ENCODE measurements at regions not wholly inside any gene's neighbourhood (a gene's known extent, or its start where the extent isn't known, plus 50 kb on each side); places are given as distances from the start of the nearest gene placed in this dataset.

DNA sequence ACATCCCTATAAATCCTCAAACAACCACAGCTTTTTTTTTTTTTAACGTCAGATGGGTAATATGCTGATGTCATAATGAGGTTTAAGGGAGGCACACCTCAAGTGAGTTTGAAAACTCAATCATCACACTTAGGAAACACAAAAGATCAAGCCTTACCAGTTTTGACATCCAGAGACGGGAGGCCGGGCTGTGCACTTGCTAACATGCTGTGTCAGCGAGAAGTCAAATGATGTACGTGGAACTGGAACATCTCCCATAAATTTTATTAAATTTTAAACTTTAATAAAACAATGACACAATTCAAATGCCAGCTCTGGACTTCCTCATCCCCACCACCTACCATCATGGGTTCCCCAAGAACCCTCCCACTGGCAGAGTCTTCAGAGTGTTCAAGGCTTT is 117.6 kb downstream of the C5orf15 start:
- no peak overlapping the region for H3K4me3 ChIP-seq (ENCODE audit: low read depth, low read length)
- no peak for DNase-seq (ENCODE audit: low read depth)
- TF ChIP-seq, protein P1, sequence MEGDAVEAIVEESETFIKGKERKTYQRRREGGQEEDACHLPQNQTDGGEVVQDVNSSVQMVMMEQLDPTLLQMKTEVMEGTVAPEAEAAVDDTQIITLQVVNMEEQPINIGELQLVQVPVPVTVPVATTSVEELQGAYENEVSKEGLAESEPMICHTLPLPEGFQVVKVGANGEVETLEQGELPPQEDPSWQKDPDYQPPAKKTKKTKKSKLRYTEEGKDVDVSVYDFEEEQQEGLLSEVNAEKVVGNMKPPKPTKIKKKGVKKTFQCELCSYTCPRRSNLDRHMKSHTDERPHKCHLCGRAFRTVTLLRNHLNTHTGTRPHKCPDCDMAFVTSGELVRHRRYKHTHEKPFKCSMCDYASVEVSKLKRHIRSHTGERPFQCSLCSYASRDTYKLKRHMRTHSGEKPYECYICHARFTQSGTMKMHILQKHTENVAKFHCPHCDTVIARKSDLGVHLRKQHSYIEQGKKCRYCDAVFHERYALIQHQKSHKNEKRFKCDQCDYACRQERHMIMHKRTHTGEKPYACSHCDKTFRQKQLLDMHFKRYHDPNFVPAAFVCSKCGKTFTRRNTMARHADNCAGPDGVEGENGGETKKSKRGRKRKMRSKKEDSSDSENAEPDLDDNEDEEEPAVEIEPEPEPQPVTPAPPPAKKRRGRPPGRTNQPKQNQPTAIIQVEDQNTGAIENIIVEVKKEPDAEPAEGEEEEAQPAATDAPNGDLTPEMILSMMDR (IDR thresholded peaks at IDR 0.05; ENCODE audit: insufficient read depth, low read depth, low read length): no peak

DNA sequence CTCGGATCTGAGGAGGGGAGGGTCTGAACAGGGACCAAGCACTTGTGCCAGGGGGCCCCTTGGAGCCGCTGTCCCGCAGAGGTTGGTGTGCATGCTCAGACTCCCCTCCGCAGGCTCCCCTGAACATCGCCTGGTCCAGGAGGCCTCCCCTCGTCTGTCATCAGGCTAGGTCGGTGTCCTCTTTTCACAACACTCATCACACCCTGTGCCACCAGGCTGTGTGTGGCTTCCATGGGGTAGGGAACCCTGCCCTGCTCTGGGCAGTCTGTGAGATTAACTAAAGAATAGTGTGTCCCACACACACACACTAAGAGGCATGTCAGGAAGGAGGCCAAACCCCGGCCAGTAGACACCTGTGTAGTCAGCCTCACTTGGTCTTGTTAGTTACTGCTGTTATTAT is 119.3 kb downstream of the C5orf15 start:
- no peak for DNase-seq (ENCODE audit: low read depth)
- no peak overlapping the region for H3K4me3 ChIP-seq (ENCODE audit: low read depth, low read length)
- TF ChIP-seq, protein P1 (IDR thresholded peaks at IDR 0.05; ENCODE audit: insufficient read depth, low read depth, low read length): no peak

DNA sequence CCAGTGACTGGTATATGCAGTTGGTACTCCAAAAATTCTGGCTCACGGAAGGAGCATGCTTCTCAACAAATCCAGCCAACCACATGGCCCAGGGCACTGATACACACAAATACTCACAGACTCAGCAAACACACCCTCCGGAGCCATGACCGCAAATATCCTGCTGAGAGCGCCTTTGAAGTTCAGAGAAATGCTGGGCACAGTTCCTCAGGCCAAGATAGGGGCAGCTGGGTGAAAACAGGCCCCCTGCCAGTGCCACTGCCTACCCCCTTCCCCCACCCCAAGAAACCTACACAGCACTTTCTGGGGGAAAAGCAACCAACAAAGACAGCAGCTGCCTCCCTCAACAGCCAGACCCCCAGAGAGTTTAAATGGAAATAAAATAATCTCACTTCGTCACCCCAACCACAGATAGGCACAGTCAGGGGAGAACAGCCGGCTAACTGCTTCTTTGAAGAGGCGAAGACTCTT is 120.0 kb downstream of the C5orf15 start:
- TF ChIP-seq, protein P1 (IDR thresholded peaks at IDR 0.05; ENCODE audit: insufficient read depth, low read depth, low read length): no peak
- H3K4me3 ChIP-seq (ENCODE audit: low read depth, low read length): no peak overlapping the region
- DNase-seq (ENCODE audit: low read depth): no peak

DNA sequence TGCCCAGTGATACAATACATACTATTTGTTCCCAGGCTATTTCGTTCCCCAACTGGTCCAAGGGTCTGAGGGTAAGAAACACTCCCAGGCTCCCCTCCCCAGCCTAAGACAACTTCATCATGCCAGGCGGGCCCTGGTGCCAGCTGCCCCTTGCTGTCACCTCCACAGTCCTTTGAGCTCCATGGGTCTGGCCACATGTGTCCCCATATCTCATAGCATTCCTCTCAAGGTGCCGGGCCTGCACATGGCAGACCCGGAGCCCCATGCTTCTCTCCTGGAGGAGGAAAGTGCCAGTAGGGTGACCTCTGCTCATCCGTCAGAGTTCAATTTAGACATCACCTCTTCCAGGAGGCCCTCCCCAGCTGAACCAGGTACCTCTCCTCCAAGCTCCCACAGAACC is 120.5 kb downstream of the C5orf15 start:
- H3K4me3 ChIP-seq (ENCODE audit: low read depth, low read length): no peak overlapping the region
- TF ChIP-seq, protein P1 (IDR thresholded peaks at IDR 0.05; ENCODE audit: insufficient read depth, low read depth, low read length): no peak
- DNase-seq (ENCODE audit: low read depth): no peak

DNA sequence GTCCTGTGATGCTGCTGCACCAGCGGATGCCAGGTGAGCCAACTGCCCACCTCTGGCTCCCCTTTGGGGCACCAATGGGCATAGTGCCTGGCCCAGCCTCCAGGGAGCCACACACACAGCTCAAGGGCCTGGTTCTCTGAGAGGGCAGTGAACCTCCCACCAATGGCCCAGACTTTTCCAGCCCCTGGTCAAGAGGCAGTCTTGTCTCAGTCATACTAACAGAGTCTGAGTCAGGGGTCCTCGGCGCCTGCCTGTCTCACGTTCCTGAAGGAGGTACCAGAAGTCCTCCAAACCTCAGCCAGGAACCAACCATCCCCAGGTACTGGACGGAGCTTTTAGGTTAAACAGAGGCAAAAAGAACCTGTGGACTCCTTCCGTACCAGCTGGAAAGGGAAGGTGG is 121.1 kb downstream of the C5orf15 start:
- TF ChIP-seq, protein P1 (IDR thresholded peaks at IDR 0.05; ENCODE audit: insufficient read depth, low read depth, low read length): no peak
- no peak overlapping the region for H3K4me3 ChIP-seq (ENCODE audit: low read depth, low read length)

DNA sequence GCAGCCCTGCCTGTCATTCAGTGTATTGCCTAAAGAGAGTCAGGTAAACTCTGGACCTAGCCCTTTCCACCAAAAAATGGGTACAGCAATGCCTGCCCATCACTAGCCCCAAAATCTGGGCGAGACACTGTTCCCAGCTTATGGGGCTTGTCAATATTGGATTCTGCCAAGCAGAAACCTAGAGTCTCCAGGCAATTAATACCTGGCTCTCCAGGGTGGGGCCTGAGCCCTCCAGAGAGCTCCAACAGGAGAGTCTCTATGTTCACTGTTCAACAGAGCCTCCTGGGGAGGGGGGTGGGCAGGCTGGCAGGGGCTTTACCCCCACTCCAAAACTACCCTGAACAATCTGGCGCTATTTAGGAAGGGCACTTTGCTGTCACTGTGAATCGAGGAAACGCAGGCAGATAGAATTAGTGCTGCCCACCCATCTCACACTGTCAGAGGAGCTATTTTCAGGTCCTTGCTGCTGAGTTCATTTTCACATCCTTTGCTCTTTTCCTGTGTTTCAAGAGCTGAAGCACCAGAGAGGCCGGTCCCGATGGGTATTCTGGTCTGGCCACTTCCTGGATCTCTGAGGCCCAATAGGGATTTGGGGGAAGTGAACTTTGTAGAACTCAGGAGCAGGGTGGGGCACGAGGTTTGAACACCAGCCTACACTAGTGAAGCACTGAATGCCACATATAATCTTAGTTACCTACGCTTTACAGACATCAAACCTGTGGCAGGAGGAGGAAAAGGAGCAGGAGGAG is 121.8 kb downstream of the C5orf15 start:
- DNase-seq (ENCODE audit: low read depth): no peak
- no peak overlapping the region for H3K4me3 ChIP-seq (ENCODE audit: low read depth, low read length)
- TF ChIP-seq, protein P1 (IDR thresholded peaks at IDR 0.05; ENCODE audit: insufficient read depth, low read depth, low read length): no peak

More for the DNA sequence above, 121.1 kb downstream of the C5orf15 start:
- no peak for DNase-seq (ENCODE audit: low read depth)

DNA sequence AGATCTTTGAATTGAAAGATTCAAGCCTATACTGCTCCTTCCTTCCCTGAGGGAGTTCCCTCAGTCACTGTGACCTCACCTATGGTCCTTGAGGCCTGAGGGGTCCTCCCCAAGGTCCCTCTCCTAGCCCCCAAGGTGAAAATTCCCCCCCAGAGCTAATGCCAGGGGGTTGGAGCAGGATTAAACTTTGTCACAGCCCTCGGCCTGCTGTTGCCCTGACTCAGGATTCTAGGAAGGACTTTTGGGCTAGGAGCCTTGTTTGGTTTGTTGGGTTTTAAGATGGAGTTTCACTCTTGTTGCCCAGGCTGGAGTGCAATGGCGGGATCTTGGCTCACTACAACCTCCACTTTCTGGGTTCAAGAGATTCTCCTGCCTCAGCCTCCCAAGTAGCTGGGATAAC is 123.2 kb downstream of the C5orf15 start:
- TF ChIP-seq, protein P1 (IDR thresholded peaks at IDR 0.05; ENCODE audit: insufficient read depth, low read depth, low read length): no peak

More for the DNA sequence above, 123.2 kb downstream of the C5orf15 start:
- H3K4me3 ChIP-seq (ENCODE audit: low read depth, low read length): no peak overlapping the region
- DNase-seq (ENCODE audit: low read depth): no peak

All from fibroblast of villous mesenchyme (primary cell).